WERI-Rb-1 (cell line): ENCODE measurements at regions not wholly inside any gene's neighbourhood (a gene's known extent, or its start where the extent isn't known, plus 50 kb on each side); places are given as distances from the start of the nearest gene placed in this dataset.

ENCODE experiments used
- DNase-seq: peaks from one replicate; pipeline ENCODE4 v3.0.0-alpha.2; 2020
- H3K27ac ChIP-seq: fragments of 250-450 bp; sonication (Bioruptor Pico); 2 replicates; pipeline ENCODE4 v1.5.1; 2020; ENCODE audit warnings: mild to moderate bottlenecking, moderate library complexity
- H3K27me3 ChIP-seq: fragments of 250-450 bp; sonication (Bioruptor Pico); 2 replicates; pipeline ENCODE4 v1.5.1; 2021; ENCODE audit warnings: mild to moderate bottlenecking, low read depth, moderate library complexity; ENCODE audit not compliant: insufficient read depth, severe bottlenecking
- H3K36me3 ChIP-seq: fragments of 250-450 bp; sonication (Bioruptor Pico); 2 replicates; pipeline ENCODE4 v1.5.1; 2020; ENCODE audit warnings: mild to moderate bottlenecking, moderate library complexity
- H3K4me3 ChIP-seq: 2 replicates; pipeline ENCODE4 v1.5.1; 2011; ENCODE audit warnings: low read depth, mild to moderate bottlenecking, control low read depth, low read length
- H3K9me3 ChIP-seq: fragments of 250-450 bp; sonication (Bioruptor Pico); 2 replicates; pipeline ENCODE4 v1.5.1; 2021; ENCODE audit warnings: mild to moderate bottlenecking, moderate library complexity; ENCODE audit not compliant: severe bottlenecking
- TF ChIP-seq, protein P1 (sequence below): IDR thresholded peaks from 2 replicates; pipeline ENCODE4 v1.5.1; 2011; ENCODE audit warnings: low read depth, mild to moderate bottlenecking, control low read depth, inconsistent platforms, low read length

DNA sequence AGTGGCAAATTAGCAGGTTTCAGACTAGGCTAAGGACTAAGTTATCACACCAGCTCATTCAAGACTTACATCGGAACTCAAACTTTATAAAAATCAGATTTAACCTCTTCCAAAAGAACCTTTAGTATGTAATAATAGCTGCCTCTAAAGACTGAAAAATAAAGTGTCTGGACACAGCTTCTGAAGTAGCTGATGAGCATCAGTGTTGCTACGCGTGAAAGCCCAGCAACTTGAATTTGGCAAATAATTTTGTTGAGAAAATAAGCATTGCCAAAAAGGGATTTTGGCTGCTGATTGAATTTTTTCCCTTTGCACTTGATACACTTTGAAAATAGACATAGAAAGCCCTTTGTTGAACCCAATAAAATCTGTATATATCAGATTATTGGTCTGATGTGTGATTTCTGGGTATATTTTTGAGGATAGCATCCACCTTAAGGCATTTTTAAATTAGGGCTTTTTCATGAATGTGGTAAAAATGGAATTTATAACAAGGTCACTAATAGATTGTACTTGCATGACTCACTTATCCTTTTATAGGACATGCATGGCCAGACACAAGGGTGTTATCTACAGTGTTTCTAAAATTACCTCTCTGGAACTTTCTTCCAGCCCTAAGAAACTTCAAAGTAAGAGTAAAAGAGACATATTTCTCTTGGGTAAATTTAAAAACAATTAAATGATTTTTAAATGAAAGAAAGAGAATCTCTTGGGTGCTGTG lies 350.4 kb downstream of the TENT5A start:
- H3K36me3 ChIP-seq: no peaks in the 10 kb centered on the region
- H3K4me3 ChIP-seq: no peak overlapping the region
- no peaks in the 10 kb centered on the region for H3K27me3 ChIP-seq
- H3K27ac ChIP-seq: no peak overlapping the region
- no peak for DNase-seq
- TF ChIP-seq, protein P1, sequence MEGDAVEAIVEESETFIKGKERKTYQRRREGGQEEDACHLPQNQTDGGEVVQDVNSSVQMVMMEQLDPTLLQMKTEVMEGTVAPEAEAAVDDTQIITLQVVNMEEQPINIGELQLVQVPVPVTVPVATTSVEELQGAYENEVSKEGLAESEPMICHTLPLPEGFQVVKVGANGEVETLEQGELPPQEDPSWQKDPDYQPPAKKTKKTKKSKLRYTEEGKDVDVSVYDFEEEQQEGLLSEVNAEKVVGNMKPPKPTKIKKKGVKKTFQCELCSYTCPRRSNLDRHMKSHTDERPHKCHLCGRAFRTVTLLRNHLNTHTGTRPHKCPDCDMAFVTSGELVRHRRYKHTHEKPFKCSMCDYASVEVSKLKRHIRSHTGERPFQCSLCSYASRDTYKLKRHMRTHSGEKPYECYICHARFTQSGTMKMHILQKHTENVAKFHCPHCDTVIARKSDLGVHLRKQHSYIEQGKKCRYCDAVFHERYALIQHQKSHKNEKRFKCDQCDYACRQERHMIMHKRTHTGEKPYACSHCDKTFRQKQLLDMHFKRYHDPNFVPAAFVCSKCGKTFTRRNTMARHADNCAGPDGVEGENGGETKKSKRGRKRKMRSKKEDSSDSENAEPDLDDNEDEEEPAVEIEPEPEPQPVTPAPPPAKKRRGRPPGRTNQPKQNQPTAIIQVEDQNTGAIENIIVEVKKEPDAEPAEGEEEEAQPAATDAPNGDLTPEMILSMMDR: no peak
- H3K9me3 ChIP-seq: no peaks in the 10 kb centered on the region

DNA sequence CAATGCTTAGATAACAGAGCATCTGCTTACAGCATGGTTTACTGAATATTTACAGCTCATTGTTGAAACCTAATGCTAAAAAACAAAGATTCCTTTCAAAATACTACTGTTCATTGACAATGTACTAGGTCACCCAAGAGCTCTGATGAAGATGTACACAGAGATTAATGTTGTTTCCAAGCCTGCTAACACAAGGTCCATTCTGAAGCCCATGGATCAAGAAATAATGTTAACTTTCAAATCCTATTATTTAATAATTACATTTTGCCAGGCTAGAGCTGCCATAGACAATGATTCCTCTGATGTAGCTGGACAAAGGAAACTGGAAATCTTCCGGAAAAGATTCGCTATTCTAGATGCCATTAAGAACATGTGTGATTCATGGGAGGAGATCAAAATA lies 355.6 kb downstream of the TENT5A start:
- Histone ChIP-seq H3K36me3 (no peaks in the 10 kb centered on the region), H3K9me3 (no peaks in the 10 kb centered on the region), H3K4me3 (no peak overlapping the region), H3K27ac (no peak overlapping the region), H3K27me3 (no peaks in the 10 kb centered on the region)
- TF ChIP-seq, protein P1: no peak
- DNase-seq: no peak

DNA sequence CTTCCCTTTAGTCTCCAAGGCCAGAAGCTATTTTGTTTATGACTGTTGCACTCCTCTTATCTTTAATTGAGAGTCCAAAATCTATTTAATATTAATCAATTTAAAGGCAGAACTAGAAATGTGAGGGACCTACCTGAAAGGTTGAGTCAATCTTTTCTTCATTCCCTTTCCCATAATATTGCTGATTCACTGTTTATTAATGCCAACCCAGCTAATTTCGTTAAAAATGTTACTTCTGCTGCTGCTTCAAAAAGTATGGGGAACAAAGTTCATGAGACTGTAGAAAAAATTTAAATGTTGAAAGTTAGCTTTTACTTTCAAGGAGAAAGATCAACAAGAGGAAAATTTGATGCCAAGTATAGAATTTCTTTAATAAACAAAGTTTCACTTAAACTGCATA lies 365.3 kb downstream of the TENT5A start:
- Histone ChIP-seq H3K27me3 (no peaks in the 10 kb centered on the region), H3K4me3 (no peak overlapping the region), H3K9me3 (no peaks in the 10 kb centered on the region), H3K27ac (no peak overlapping the region), H3K36me3 (no peaks in the 10 kb centered on the region)
- TF ChIP-seq, protein P1: no peak
- DNase-seq: no peak

DNA sequence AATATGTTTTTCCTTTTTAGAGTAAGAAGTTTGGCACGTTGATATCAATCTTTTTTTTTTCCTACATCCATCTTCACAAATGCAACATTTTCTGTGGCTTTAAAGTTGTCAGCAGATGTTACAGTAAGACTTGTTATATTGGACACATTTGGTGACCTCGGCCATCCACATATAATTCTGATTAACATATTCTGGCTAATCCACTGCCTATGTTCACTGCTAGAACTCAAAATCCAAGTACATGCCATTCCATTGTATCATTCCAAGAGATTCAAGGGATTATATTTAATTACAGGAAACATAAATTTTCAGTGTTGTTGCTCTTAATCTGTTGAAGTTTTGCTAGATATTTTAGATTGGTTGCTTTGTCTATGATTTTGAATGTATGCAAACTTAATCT lies 367.6 kb downstream of the TENT5A start:
- no peaks in the 10 kb centered on the region for H3K9me3 ChIP-seq
- TF ChIP-seq, protein P1: no peak
- no peak for DNase-seq
- no peaks in the 10 kb centered on the region for H3K36me3 ChIP-seq
- no peaks in the 10 kb centered on the region for H3K27me3 ChIP-seq
- no peak overlapping the region for H3K27ac ChIP-seq
- no peak overlapping the region for H3K4me3 ChIP-seq

DNA sequence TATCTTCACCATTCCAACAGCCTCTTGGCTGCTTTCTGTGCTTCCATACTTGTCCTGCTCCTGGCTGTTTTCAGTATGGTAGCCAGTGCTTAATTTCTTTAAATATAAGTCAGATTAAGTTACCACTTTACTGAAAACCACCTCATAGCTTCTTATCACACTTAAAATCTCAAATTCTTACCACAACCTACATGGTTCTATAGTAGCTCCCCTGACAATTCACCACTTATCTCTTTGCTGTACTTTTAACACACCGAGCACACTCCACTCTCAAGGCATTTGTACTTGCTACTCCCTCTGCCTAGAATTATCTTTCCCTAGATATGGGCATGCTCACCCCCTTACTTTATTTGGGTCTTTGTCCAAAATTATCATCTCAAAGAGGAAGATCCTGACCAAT lies 369.0 kb downstream of the TENT5A start:
- H3K36me3 ChIP-seq: no peaks in the 10 kb centered on the region
- H3K4me3 ChIP-seq: no peak overlapping the region
- DNase-seq: no peak
- TF ChIP-seq, protein P1: no peak
- no peaks in the 10 kb centered on the region for H3K27me3 ChIP-seq
- H3K27ac ChIP-seq: no peak overlapping the region
- H3K9me3 ChIP-seq: no peaks in the 10 kb centered on the region

DNA sequence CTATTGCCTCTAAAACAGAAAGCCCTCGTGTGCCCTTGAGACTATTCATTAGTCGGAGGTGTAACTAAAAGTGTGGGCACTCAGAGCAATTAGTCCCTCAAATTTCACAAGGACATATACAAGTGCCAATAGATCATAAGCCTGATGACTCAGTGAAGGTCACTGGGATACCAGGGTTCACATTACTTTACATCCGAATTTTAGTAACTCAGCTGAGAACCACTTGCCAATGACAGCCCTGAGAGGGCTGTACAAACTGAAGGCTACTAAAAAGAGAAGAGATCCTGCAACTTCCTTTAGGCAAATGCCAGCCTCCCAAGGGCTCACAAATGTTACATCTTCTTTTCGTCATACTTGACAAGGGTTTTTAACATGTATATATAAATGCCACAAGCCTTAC lies 369.6 kb downstream of the TENT5A start:
- no peak overlapping the region for H3K4me3 ChIP-seq
- DNase-seq: no peak
- H3K9me3 ChIP-seq: no peaks in the 10 kb centered on the region
- H3K27ac ChIP-seq: no peak overlapping the region
- TF ChIP-seq, protein P1: no peak
- H3K36me3 ChIP-seq: no peaks in the 10 kb centered on the region
- H3K27me3 ChIP-seq: no peaks in the 10 kb centered on the region
